DND-41 (cell line): ENCODE measurements at regions not wholly inside any gene's neighbourhood (a gene's known extent, or its start where the extent isn't known, plus 50 kb on each side); places are given as distances from the start of the nearest gene placed in this dataset.

Experiments
- ATAC-seq: fragments of 200-7000 bp; cut with Tn5 transposase; 3 replicates; pipeline ENCODE4 v1.9.1; 2021; ENCODE audit warnings: low read depth; ENCODE audit not compliant: insufficient read depth
- DNase-seq: peaks from one replicate; pipeline ENCODE4 v3.0.0-alpha.2; 2020
- H2AFZ ChIP-seq: 2 replicates; pipeline ENCODE4 v1.6.0; 2012; ENCODE audit warnings: low read depth, low read length
- H3K27ac ChIP-seq: 2 replicates; pipeline ENCODE4 v1.5.1; 2012; ENCODE audit warnings: low read length, inconsistent platforms
- H3K27me3 ChIP-seq: fragments of 200-600 bp; sonication (generic); 2 replicates; pipeline ENCODE4 v1.6.0; 2012; ENCODE audit warnings: low read length, mild to moderate bottlenecking, inconsistent platforms; ENCODE audit not compliant: insufficient read depth, poor library complexity
- H3K36me3 ChIP-seq: 2 replicates; pipeline ENCODE4 v1.5.1; 2012; ENCODE audit warnings: low read length, inconsistent platforms; ENCODE audit not compliant: insufficient read depth
- H3K4me1 ChIP-seq: 2 replicates; pipeline ENCODE4 v1.5.1; 2012; ENCODE audit warnings: mild to moderate bottlenecking, low read length; ENCODE audit not compliant: insufficient read depth
- H3K4me2 ChIP-seq: 2 replicates; pipeline ENCODE4 v1.6.0; 2012; ENCODE audit warnings: mild to moderate bottlenecking, moderate library complexity, low read length, inconsistent platforms; ENCODE audit not compliant: insufficient read depth
- H3K4me3 ChIP-seq, 2 experiments: fragments of 200-600 bp in 1 of 2; shearing (Covaris generic) in 1 of 2; 2 replicates each; pipeline ENCODE4 v1.5.1; 2012 to 2016; ENCODE audit warnings: inconsistent platforms in 2 of 2, low read length in 2 of 2, mild to moderate bottlenecking in 2 of 2, low read depth in 1 of 2, moderate library complexity in 1 of 2
- H3K79me2 ChIP-seq: 2 replicates; pipeline ENCODE4 v1.6.0; 2012; ENCODE audit warnings: low read length, inconsistent platforms; ENCODE audit not compliant: insufficient read depth
- H3K9ac ChIP-seq: 2 replicates; pipeline ENCODE4 v1.6.0; 2012; ENCODE audit warnings: low read depth, mild to moderate bottlenecking, inconsistent platforms, low read length, moderate library complexity
- H3K9me3 ChIP-seq: 2 replicates; pipeline ENCODE4 v1.5.1; 2012; ENCODE audit warnings: low read length, moderate library complexity, mild to moderate bottlenecking, inconsistent platforms; ENCODE audit not compliant: insufficient read depth, severe bottlenecking
- H4K20me1 ChIP-seq: 2 replicates; pipeline ENCODE4 v1.6.0; 2012; ENCODE audit warnings: low read length; ENCODE audit not compliant: insufficient read depth
- EZH2 ChIP-seq: IDR thresholded peaks from 3 replicates; pipeline ENCODE4 v1.6.1; 2012; ENCODE audit warnings: borderline replicate concordance, low read depth, mild to moderate bottlenecking, moderate library complexity, low read length, inconsistent platforms; ENCODE audit not compliant: severe bottlenecking
- TF ChIP-seq, protein P1 (sequence below): IDR thresholded peaks from 2 replicates; pipeline ENCODE4 v1.5.1; 2012; ENCODE audit warnings: borderline replicate concordance, low read length, moderate library complexity, mild to moderate bottlenecking; ENCODE audit not compliant: poor library complexity, severe bottlenecking; ENCODE audit errors: extremely low read depth

DNA sequence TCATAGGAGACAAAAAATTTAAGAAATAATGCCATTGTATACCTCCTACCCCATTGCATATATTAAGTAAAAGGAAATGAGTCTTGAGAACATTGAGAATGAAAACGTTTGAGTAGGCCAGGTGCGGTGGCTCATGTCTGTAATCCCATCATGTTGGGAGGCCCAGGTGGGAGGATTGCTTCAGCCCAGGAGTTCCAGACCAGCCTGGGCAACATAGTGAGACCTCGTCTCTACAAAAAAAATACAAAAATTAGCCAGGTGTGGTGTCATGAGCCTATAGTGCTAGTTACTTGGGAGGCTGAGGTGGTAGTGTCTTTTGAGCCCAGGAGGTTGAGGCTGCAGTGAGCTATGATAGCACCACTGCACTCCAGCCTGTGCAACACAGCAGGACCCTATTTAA lies 107.7 kb upstream of the MGAT5 start:
- no peaks in the 10 kb centered on the region for H3K4me1 ChIP-seq
- no peaks in the 10 kb centered on the region for H3K27me3 ChIP-seq
- H3K4me2 ChIP-seq, result no peak overlapping the region
- H3K27ac ChIP-seq, result no peak overlapping the region
- ATAC-seq, result no peak
- no peak overlapping the region for H3K4me3 ChIP-seq
- peaks cover 53% of the 10 kb centered on the region for H4K20me1 ChIP-seq
- peaks cover 83% of the 10 kb centered on the region for H3K79me2 ChIP-seq
- H3K36me3 ChIP-seq, result peaks cover 8% of the 10 kb centered on the region; the same call in 1 of the 2 replicates
- H3K9ac ChIP-seq, result no peak overlapping the region
- no peaks in the 10 kb centered on the region for H3K9me3 ChIP-seq
- no peak for TF ChIP-seq EZH2
- TF ChIP-seq, protein P1, sequence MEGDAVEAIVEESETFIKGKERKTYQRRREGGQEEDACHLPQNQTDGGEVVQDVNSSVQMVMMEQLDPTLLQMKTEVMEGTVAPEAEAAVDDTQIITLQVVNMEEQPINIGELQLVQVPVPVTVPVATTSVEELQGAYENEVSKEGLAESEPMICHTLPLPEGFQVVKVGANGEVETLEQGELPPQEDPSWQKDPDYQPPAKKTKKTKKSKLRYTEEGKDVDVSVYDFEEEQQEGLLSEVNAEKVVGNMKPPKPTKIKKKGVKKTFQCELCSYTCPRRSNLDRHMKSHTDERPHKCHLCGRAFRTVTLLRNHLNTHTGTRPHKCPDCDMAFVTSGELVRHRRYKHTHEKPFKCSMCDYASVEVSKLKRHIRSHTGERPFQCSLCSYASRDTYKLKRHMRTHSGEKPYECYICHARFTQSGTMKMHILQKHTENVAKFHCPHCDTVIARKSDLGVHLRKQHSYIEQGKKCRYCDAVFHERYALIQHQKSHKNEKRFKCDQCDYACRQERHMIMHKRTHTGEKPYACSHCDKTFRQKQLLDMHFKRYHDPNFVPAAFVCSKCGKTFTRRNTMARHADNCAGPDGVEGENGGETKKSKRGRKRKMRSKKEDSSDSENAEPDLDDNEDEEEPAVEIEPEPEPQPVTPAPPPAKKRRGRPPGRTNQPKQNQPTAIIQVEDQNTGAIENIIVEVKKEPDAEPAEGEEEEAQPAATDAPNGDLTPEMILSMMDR, result no peak
- DNase-seq, result no peak
- H2AFZ ChIP-seq, result no peak overlapping the region

DNA sequence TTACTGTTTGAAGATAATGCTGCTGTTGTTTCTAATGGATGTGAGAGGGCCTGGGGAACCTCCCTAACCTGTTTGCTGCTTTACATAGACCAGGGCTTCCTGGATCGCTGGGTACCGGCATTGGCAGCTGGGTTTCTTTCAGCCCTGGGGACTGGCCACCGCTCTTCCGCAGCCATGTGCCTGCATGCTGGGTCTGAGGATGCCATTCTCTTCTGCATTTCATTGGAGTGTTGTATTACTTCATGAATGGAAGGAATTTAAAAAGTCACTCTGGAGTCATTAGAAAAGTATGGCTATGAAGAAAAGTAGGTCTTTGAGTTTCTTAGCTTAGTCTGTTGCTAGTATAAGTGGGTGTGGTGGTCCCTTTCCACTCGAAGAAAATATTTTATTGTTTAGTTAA lies 107.3 kb upstream of the MGAT5 start:
- H3K9ac ChIP-seq, result no peak overlapping the region
- no peak for DNase-seq
- H4K20me1 ChIP-seq, result peaks cover 50% of the 10 kb centered on the region
- H3K4me1 ChIP-seq, result no peaks in the 10 kb centered on the region
- peaks cover 12% of the 10 kb centered on the region for H3K36me3 ChIP-seq
- H2AFZ ChIP-seq, result no peak overlapping the region
- H3K9me3 ChIP-seq, result no peaks in the 10 kb centered on the region
- peaks cover 82% of the 10 kb centered on the region for H3K79me2 ChIP-seq
- H3K4me3 ChIP-seq, result no peak overlapping the region
- H3K4me2 ChIP-seq, result no peak overlapping the region
- H3K27ac ChIP-seq, result no peak overlapping the region
- ATAC-seq, result no peak
- no peaks in the 10 kb centered on the region for H3K27me3 ChIP-seq
- TF ChIP-seq, protein P1, result no peak
- TF ChIP-seq EZH2, result no peak

DNA sequence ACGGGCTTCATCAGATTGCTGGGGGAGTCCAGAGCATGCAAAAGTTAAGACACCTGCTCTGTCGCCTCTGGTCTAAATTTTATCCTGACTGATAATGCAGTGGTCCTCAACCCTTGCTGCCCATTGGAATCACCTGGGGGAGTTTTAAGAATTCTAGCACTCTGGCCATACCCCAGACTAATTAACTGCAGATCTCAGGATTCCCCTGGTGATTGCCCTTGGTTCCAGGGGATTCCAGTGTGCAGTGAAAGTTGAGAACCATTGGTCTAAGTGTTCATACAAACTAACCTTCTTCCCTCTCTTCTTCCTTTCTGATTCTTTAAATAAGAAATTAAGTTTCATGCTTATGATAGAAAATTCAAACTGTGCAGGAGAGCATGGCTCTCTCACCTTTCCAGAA lies 105.7 kb upstream of the MGAT5 start:
- no peaks in the 10 kb centered on the region for H3K27me3 ChIP-seq
- H3K4me3 ChIP-seq, result no peak overlapping the region
- ATAC-seq (no peak), DNase-seq (no peak)
- peaks cover 15% of the 10 kb centered on the region for H3K36me3 ChIP-seq
- no peak overlapping the region for H3K9ac ChIP-seq
- no peak for TF ChIP-seq EZH2
- TF ChIP-seq, protein P1, result no peak
- H3K4me1 ChIP-seq, result no peaks in the 10 kb centered on the region
- no peak overlapping the region for H2AFZ ChIP-seq
- peaks cover 80% of the 10 kb centered on the region for H3K79me2 ChIP-seq
- peaks cover 48% of the 10 kb centered on the region for H4K20me1 ChIP-seq
- H3K4me2 ChIP-seq, result no peak overlapping the region
- no peak overlapping the region for H3K27ac ChIP-seq
- no peaks in the 10 kb centered on the region for H3K9me3 ChIP-seq
